HG03520 (cell line): ENCODE measurements at regions not wholly inside any gene's neighbourhood (a gene's known extent, or its start where the extent isn't known, plus 50 kb on each side); places are given as distances from the start of the nearest gene placed in this dataset.

Experiments
- ATAC-seq: cut with Tn5 transposase; IDR thresholded peaks from one replicate; pipeline ENCODE4 v1.9.1; 2021; ENCODE audit warnings: mild to moderate bottlenecking, moderate library complexity; ENCODE audit not compliant: unreplicated experiment

DNA sequence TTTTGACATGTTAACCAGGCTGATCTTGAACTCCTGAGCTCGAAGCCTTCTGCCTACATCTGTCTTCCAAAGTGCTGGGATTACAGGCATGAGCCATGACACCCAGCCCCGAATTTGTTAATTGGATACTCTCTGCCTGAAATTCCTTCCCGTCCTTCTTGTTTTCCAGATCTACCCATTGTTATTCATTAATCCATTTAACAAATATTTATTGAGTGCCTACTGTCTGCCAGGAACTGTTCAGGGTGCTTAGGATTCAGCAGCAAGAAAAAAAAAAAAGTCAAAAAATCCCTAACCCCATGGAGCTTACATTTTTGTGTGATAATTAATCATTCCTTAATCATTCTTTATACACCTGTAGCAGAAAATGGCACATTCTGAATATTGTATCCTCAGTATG lies 206.8 kb upstream of the FOXD3 start:
- no peak for ATAC-seq

DNA sequence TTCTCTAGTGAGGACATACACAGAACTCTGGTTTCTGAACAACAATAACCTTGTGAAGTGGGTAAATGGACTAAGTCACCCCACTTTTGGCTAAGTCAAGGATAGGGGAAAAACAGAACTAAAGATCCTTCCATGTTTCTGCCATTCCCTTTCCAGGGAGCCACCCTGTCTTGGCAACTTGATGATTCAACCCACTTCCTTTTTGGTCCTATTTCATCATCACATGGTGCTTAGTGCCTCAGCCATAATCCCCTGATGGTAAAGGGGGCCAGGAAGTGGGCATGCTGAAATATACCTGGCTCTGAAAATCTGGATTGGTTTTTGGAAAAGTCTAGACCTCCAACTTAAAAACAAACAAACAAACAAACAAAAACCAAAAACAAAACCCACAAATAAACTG lies 206.4 kb upstream of the FOXD3 start:
- ATAC-seq, result no peak

DNA sequence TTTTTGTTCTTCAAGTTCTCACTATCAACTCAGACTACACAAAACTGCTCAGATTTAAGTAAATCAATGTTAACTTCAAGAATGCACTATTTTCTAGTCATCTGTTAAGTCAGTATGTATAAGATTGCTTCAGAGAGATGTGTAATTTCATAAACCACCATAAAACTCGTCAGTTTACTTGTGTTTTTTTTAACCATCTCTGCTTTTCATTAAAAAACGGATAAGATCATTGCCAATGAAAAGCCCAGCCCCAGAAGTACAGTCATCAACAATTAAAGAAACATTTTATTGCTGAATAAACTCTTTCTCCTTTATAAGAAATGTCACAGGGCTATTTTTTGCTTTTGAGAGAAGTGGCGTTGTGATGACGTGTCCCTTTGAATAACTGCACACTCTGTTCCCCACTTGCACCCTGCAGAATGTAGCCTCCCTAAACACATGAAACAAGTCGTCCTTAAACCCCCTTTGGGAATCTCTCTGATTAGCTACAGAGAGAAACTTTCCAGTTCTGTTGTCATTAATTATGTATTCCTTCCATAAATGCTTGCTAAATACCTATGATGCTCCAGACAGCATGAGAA lies 202.7 kb upstream of the FOXD3 start:
- no peak for ATAC-seq

- no peak for ATAC-seq
These were observed 200.3 kb upstream of the FOXD3 start for GRCh38 chr1:63122079-63122478.

DNA sequence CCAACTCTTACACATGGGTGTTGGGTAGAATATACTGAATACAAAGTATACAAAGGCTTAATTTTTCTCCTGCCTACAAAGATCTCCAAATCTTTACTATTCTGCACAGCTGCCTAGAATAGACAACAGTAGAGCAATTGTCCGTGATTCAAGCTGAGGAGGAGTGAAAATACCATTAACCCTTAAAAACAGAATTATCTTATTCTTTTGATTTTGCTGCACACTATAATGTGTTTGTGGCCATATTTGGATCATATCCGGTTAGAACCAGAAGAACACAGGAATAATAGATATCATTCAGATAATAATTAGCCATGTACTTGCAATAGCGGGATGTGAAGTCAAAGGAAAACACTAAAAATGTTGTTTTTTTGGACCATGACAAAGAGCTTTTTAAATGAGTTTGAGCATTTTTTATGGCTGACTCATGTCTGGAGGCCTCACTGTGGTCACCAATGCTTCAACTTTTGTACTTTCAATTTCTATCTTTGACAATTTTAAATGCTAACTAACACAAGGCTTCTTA lies 197.6 kb upstream of the FOXD3 start:
- ATAC-seq, result peak; percentile 84

- no peak for ATAC-seq
These were observed 196.3 kb upstream of the FOXD3 start for GRCh38 chr1:63126104-63126503.

- ATAC-seq, result no peak
These were observed 195.0 kb upstream of the FOXD3 start for GRCh38 chr1:63127376-63127775.

DNA sequence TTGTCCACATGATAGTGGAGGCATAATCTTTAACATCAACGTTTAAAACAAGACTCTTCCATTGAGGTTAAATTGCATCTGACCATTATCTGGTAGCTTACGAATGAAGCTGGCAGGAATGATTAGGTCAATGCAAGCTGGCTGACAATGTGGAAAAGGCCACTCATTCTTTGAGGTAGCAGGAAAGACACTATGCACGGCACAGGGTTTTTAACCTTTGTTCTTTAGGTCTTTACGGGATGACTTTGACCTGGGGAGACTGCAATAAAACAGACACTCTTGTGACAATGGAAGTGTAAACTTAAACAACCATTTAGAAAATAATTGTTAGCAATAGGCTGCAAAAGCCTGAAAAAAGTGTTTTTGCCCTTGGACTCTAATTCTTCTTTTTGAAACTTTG lies 193.8 kb upstream of the FOXD3 start:
- no peak for ATAC-seq

DNA sequence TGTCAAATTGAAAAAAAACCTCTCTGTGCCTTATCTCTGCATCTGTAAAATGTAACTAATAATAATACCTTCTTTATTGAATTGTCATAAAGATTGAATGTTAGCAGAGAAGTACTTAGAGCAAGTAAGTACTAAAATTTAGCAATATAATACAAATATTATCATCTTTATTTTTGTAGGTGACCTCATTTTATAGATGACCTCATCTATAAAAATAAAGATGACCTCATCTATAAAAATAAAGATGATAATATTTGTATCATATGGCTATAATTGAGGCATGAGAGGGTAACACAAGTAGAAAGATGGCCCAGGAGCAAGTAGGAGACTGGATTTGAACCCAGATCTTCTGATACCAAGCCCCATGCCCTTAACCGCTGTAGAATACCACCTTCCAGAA lies 193.2 kb upstream of the FOXD3 start:
- no peak for ATAC-seq

GRCh38 chr1:63129855-63130254 lies 192.5 kb upstream of the FOXD3 start:
- no peak for ATAC-seq

DNA sequence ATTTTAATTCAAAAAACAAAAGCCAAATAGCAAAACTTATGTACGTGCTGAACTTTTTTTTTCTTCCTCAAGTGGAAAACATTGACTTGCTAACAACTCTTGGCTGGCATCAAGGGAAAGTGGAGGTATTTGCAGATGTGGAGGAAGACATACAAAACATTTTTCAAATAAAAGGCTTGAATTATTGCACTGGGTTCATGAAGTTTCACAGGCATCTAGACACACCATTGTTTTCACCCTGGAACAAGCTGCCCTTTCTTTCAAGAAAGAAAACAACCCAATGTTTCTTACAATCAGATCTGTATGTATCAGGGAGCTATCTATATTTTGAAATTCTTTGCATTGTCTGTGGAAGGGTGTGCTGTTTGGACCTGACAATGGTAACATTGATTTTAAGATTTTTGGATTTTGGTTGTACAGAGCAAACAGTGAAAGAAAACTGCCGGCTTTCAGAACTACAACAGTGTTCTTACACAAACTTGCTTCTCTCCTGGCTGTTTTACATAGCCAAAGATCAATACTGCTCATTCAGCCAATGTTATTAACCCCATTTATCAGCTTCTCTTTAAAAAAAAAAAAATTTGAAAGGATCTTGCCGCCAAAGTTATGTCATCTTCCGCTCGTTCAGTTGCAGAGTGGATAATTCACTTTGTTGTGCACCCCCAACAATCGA lies 187.7 kb upstream of the FOXD3 start:
- no peak for ATAC-seq

GRCh38 chr1:63135174-63135512 lies 187.2 kb upstream of the FOXD3 start:
- ATAC-seq, result no peak

GRCh38 chr1:63135801-63136200 lies 186.6 kb upstream of the FOXD3 start:
- ATAC-seq, result no peak

DNA sequence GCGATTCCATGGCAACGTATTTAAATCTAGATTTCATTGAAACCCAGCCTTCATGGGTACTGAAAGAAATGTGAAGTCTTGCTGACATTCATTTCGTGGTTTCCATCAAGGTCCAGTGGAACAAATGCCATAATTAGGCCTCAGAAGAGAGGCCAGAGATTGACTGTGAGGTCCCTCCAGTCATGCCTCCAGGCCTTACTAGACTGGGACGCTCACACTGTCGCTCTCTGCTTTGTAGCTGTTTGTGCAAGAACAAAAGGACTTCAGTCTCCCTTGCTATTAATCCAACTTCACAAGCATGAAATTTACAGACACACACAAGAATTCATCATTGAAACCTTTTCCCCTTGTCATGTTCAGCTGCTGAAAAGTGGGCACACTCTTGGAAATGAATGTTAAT lies 180.4 kb upstream of the FOXD3 start:
- ATAC-seq, result no peak

GRCh38 chr1:63143482-63143881 lies 178.9 kb upstream of the FOXD3 start:
- ATAC-seq, result no peak

GRCh38 chr1:63147783-63148182 lies 174.6 kb upstream of the FOXD3 start:
- ATAC-seq, result no peak

GRCh38 chr1:63148825-63149645 lies 173.3 kb upstream of the FOXD3 start:
- ATAC-seq, result peak; percentile 72

DNA sequence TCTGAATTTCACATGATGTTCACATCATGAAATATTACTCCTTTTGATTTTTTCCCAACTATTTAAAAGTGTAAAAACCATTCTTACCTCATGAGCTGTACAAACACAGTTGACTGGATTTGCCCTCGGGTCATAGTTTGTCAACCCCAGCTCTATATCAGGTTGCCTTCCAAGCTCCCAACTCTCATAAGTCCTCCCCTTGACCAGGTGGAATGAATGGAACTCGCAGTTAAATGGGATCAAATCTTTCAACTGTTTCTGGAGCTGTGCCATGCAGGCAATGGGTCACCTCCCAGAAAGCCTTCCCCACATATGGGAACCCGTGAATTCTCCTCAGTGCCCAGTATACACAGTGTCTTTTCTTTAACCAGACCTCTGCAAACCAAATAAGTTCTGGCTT lies 169.8 kb upstream of the FOXD3 start:
- ATAC-seq, result no peak

GRCh38 chr1:63155437-63155836 lies 166.9 kb upstream of the FOXD3 start:
- ATAC-seq, result no peak

DNA sequence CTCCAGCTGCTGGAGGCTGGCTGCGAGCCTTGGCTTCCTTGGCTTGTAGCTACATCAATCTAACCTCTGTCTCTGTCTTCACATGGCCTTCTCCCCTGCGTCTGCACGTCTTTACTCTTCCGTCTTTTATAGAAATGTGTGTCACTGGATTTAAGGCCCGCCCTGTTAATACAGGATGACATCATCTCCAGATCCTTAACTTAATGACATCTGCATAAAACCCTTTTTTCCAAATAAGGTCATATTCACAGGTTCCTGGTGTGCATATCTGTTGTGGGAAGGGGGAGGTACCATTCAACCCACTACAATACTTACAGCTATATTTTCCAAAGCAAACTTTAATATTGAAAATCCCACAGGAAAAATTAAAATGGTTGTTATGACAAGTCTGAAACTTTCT lies 165.3 kb upstream of the FOXD3 start:
- no peak for ATAC-seq

DNA sequence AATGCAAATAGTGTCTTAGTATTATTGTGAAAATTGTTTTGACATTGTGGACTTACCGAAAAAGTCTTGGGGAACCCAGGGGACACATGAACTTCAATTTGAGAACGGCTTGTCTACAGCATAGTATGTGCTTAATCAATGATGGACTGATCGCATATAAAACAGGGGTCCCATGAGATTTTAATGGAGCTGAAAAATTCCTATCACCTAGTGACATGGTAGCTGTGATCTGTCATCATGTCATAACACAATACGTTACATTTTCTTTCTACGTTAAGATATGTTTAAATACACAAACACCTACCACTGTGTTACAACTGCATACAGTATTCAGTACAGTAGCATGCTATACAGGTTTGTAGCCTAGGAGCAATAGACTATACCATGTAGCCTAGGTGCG lies 153.3 kb upstream of the FOXD3 start:
- ATAC-seq, result no peak

DNA sequence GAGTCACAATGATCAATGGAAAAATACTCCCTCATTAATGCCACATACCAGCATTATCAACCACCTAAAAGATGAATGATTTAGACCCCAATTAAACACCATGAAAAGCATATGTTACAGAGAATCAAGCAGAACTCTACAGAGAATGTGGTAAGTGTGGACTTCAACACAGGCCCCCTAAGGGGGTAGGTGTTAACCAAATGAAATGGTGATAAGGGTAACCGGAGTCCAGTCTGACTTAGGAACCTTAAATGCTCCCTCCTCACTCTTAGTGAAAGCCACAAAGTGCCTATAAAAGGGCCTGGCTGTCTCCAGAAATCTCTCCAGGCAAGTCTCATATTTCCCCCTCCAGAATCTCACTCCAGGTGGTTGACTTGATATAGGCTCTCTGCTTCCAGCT lies 149.2 kb upstream of the FOXD3 start:
- no peak for ATAC-seq
